CD14-positive monocyte (primary cell): ENCODE measurements at regions not wholly inside any gene's neighbourhood (a gene's known extent, or its start where the extent isn't known, plus 50 kb on each side); places are given as distances from the start of the nearest gene placed in this dataset.

ENCODE experiments used
- DNase-seq, 3 donors: peaks; one replicate each; pipeline ENCODE4 v3.0.0-alpha.2; 2011 to 2022
- H2AFZ ChIP-seq: 2 replicates; pipeline ENCODE4 v1.6.0; 2012; ENCODE audit warnings: mild to moderate bottlenecking, low read depth, low read length, inconsistent platforms; ENCODE audit not compliant: insufficient read depth, poor library complexity, severe bottlenecking
- H3K27ac ChIP-seq, 2 donors: 1 replicate in 1 of 2; 2 replicates in 1 of 2; pipeline ENCODE4 v1.5.1; 2012 to 2013; ENCODE audit warnings: low read length in 2 of 2, control low read depth in 1 of 2, inconsistent platforms in 1 of 2, low read depth in 1 of 2, mild to moderate bottlenecking in 1 of 2
- H3K27me3 ChIP-seq, 2 donors: one replicate each; pipeline versions ENCODE4 v1.6.0 to v1.6.1; 2011 to 2013; ENCODE audit warnings: low read length in 2 of 2; ENCODE audit not compliant: control insufficient read depth in 2 of 2, insufficient read depth in 2 of 2
- H3K36me3 ChIP-seq, 2 donors: replicated peaks in 1 of 2; 1 replicate in 1 of 2; 2 replicates in 1 of 2; pipeline versions ENCODE4 v1.5.1 to v1.6.1; 2012 to 2013; ENCODE audit warnings: low read length in 2 of 2, control low read depth in 1 of 2, inconsistent platforms in 1 of 2, mild to moderate bottlenecking in 1 of 2; ENCODE audit not compliant: insufficient read depth in 2 of 2, control insufficient read depth in 1 of 2
- H3K4me1 ChIP-seq, 2 donors: 1 replicate in 1 of 2; 2 replicates in 1 of 2; pipeline versions ENCODE4 v1.5.1 to v1.6.1; 2012 to 2013; ENCODE audit warnings: low read length in 2 of 2, control low read depth in 1 of 2, inconsistent platforms in 1 of 2, mild to moderate bottlenecking in 1 of 2, moderate library complexity in 1 of 2; ENCODE audit not compliant: insufficient read depth in 2 of 2, control insufficient read depth in 1 of 2
- H3K4me2 ChIP-seq: replicated peaks from 2 replicates; pipeline ENCODE3; 2012; ENCODE audit warnings: low read length, moderate library complexity, mild to moderate bottlenecking; ENCODE audit not compliant: poor library complexity, severe bottlenecking; ENCODE audit errors: extremely low read depth
- H3K4me3 ChIP-seq, 3 experiments: fragments of 200-600 bp in 1 of 3; sonication (generic) in 1 of 3; replicated peaks in 1 of 3; 1 replicate in 2 of 3; 2 replicates in 1 of 3; pipeline ENCODE4 v1.5.1; 2011 to 2013; ENCODE audit warnings: low read length in 3 of 3, mild to moderate bottlenecking in 3 of 3, control low read depth in 2 of 3, low read depth in 2 of 3, inconsistent platforms in 1 of 3, moderate library complexity in 1 of 3
- H3K79me2 ChIP-seq: 2 replicates; pipeline ENCODE4 v1.6.0; 2012; ENCODE audit warnings: mild to moderate bottlenecking, control low read depth, inconsistent platforms, low read length, moderate library complexity; ENCODE audit not compliant: insufficient read depth
- H3K9ac ChIP-seq: 2 replicates; pipeline ENCODE4 v1.6.0; 2017; ENCODE audit warnings: low read length, mild to moderate bottlenecking; ENCODE audit not compliant: insufficient read depth, poor library complexity, severe bottlenecking
- H3K9me3 ChIP-seq, 2 donors: replicated peaks in 1 of 2; 1 replicate in 1 of 2; 2 replicates in 1 of 2; pipeline versions ENCODE4 v1.5.1 to v1.6.1; 2012 to 2013; ENCODE audit warnings: low read length in 2 of 2, control low read depth in 1 of 2; ENCODE audit not compliant: control insufficient read depth in 1 of 2, insufficient read depth in 1 of 2
- H4K20me1 ChIP-seq: 2 replicates; pipeline ENCODE4 v1.6.0; 2012; ENCODE audit warnings: mild to moderate bottlenecking, low read length, control low read depth, moderate library complexity; ENCODE audit not compliant: insufficient read depth
- H3K27ac Mint-ChIP-seq, 7 donors: one replicate each; pipeline ENCODE4 v1.8.0; 2020; ENCODE audit warnings: mild to moderate bottlenecking in 7 of 7, mixed read lengths in 7 of 7, moderate library complexity in 6 of 7, inconsistent platforms in 2 of 7
- H3K27me3 Mint-ChIP-seq, 3 donors: one replicate each; pipeline ENCODE4 v1.8.0; 2021 to 2022; ENCODE audit warnings: low read depth in 3 of 3, mild to moderate bottlenecking in 3 of 3, mixed read lengths in 3 of 3, moderate library complexity in 3 of 3, inconsistent platforms in 1 of 3
- H3K36me3 Mint-ChIP-seq, 2 donors: one replicate each; pipeline ENCODE4 v1.8.0; 2020; ENCODE audit warnings: mixed read lengths in 2 of 2, inconsistent platforms in 1 of 2, mild to moderate bottlenecking in 1 of 2
- H3K4me1 Mint-ChIP-seq: one replicate; pipeline ENCODE4 v1.8.0; 2020; ENCODE audit warnings: mild to moderate bottlenecking, mixed read lengths
- H3K4me3 Mint-ChIP-seq, 2 donors: one replicate each; pipeline ENCODE4 v1.8.0; 2020; ENCODE audit warnings: mild to moderate bottlenecking in 2 of 2, mixed read lengths in 2 of 2, moderate library complexity in 1 of 2
- H3K9me3 Mint-ChIP-seq, 7 donors: one replicate each; pipeline ENCODE4 v1.8.0; 2020 to 2022; ENCODE audit warnings: mixed read lengths in 7 of 7, mild to moderate bottlenecking in 6 of 7, moderate library complexity in 6 of 7, inconsistent platforms in 2 of 7
- WGBS: methylation state at CpG from one replicate; pipeline ENCODE4 v1.1.5; 2013; ENCODE audit warnings: missing lambda C conversion rate; ENCODE audit not compliant: insufficient coverage; 5-methylcytosine and 5-hydroxymethylcytosine counted together
- intact Hi-C, 2 donors: fragments of 100-400 bp; cut with micrococcal nuclease; formaldehyde crosslinking; loops; one replicate each; pipeline versions ENCODE4 v1.15.0 to v1.15.1; 2023
- TF ChIP-seq, protein P1 (sequence below): fragments of 200-600 bp; IDR thresholded peaks from one replicate; pipeline ENCODE4 v1.8.0; 2022; ENCODE audit warnings: antibody characterized with exemption, mild to moderate bottlenecking

DNA sequence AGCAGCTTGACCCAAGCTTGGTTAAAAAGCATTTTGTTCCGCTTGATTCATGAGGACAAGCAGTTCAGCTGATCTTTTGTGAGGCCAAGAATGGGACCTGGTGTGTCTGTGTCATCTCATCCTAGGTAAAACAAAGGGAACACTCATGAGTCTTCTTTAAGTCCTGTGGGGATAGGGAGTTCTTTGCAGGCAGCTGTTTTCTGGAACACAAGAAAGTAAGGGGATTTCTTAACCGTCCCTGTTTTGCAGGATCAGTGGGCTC, 134.5 kb upstream of the TMTC4 start:
- Histone ChIP-seq H3K36me3 (no peaks in the 10 kb centered on the region), H3K9ac (no peak overlapping the region), H3K27me3 (no peaks in the 10 kb centered on the region), H3K79me2 (no peaks in the 10 kb centered on the region), H3K9me3 (no peaks in the 10 kb centered on the region), H3K27ac (no peak overlapping the region), H2AFZ (no peak overlapping the region), H3K4me2 (no peak overlapping the region), H3K4me1 (no peaks in the 10 kb centered on the region), H4K20me1 (no peaks in the 10 kb centered on the region), H3K4me3 (no peak overlapping the region)
- TF ChIP-seq, protein P1, sequence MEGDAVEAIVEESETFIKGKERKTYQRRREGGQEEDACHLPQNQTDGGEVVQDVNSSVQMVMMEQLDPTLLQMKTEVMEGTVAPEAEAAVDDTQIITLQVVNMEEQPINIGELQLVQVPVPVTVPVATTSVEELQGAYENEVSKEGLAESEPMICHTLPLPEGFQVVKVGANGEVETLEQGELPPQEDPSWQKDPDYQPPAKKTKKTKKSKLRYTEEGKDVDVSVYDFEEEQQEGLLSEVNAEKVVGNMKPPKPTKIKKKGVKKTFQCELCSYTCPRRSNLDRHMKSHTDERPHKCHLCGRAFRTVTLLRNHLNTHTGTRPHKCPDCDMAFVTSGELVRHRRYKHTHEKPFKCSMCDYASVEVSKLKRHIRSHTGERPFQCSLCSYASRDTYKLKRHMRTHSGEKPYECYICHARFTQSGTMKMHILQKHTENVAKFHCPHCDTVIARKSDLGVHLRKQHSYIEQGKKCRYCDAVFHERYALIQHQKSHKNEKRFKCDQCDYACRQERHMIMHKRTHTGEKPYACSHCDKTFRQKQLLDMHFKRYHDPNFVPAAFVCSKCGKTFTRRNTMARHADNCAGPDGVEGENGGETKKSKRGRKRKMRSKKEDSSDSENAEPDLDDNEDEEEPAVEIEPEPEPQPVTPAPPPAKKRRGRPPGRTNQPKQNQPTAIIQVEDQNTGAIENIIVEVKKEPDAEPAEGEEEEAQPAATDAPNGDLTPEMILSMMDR = no peak
- Mint-ChIP-seq H3K9me3 (peaks cover 0 to 5% (median 0%) of the 10 kb centered on the region in 7 donors), H3K4me3 (no peak overlapping the region), H3K4me1 (no peaks in the 10 kb centered on the region), H3K27me3 (peaks cover 0 to 3% (median 1%) of the 10 kb centered on the region in 3 donors), H3K36me3 (no peaks in the 10 kb centered on the region), H3K27ac (no peak overlapping the region)
- intact Hi-C loops = no loop called here
- 79% methylated on average over 2 of the region's 2 CpGs for WGBS
- no peak for DNase-seq

DNA sequence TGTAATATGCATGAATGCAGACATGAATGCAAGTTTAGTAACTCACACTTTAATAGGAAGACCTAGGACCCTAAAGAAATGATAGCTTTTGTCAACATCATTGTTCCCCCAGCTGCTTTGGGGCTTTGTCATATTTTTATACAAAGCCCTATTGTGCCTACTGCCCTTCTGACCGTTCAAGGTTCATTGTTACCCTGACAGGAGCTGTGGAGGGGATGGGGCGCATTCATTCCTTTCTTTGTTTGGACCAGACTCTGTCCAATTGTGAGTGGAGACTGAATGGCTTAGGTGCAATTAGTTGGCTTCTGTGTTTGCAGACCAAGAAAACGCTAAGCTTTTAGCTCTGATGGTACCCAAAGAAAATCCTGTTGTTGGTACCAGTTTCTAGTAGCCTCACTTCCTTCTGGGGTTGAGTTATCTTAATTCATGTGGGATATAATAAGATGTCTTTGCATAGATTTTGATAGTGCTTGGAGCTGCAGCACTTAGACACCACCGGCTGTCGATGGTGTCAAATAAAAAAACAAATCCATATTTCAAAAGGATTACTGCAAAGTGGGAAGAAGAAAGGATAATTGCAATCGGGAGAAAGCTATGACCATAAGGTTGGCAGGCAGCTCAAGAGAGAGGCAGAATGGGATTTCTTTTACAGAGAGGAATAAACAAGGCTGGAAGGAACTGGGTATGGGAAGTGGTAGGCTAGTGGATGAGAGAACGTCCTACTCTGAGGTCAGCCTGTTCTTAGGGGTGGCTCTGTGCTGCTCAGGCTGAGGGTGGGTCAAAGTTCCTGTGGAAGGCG, 133.9 kb upstream of the TMTC4 start:
- H3K4me1 Mint-ChIP-seq = no peaks in the 10 kb centered on the region
- Histone ChIP-seq H4K20me1 (no peaks in the 10 kb centered on the region), H2AFZ (no peak overlapping the region), H3K36me3 (no peaks in the 10 kb centered on the region), H3K79me2 (no peaks in the 10 kb centered on the region), H3K27me3 (no peaks in the 10 kb centered on the region), H3K9me3 (no peaks in the 10 kb centered on the region), H3K4me3 (no peak overlapping the region), H3K9ac (no peak overlapping the region), H3K4me1 (no peaks in the 10 kb centered on the region), H3K4me2 (no peak overlapping the region), H3K27ac (no peak overlapping the region)
- no peak for DNase-seq
- H3K4me3 Mint-ChIP-seq = no peak overlapping the region
- WGBS = 61% methylated on average over 5 of the region's 8 CpGs
- H3K27ac Mint-ChIP-seq = no peak overlapping the region
- H3K36me3 Mint-ChIP-seq = no peaks in the 10 kb centered on the region
- H3K27me3 Mint-ChIP-seq = peaks cover 0 to 3% (median 1%) of the 10 kb centered on the region in 3 donors
- intact Hi-C loops = no loop called here
- H3K9me3 Mint-ChIP-seq = peaks cover 0 to 4% (median 0%) of the 10 kb centered on the region in 7 donors
- TF ChIP-seq, protein P1 = no peak
